Memory B cell (primary cell): ENCODE measurements at regions not wholly inside any gene's neighbourhood (a gene's known extent, or its start where the extent isn't known, plus 50 kb on each side); places are given as distances from the start of the nearest gene placed in this dataset.

Source experiments
- ATAC-seq: fragments of 150-1000 bp; cut with Tn5 transposase; 2 replicates; pipeline ENCODE4 v1.10.0; 2021; ENCODE audit warnings: low read depth, mild to moderate bottlenecking, moderate library complexity
- DNase-seq, 2 donors: peaks; one replicate each; pipeline ENCODE4 v3.0.0; 2022; ENCODE audit warnings: low spot score in 2 of 2
- H3K27ac Mint-ChIP-seq: one replicate; pipeline ENCODE4 v1.8.0; 2022; ENCODE audit warnings: mild to moderate bottlenecking, moderate library complexity, mixed read lengths
- H3K27me3 Mint-ChIP-seq: one replicate; pipeline ENCODE4 v1.8.0; 2022; ENCODE audit warnings: mixed read lengths
- H3K36me3 Mint-ChIP-seq: one replicate; pipeline ENCODE4 v1.8.0; 2022; ENCODE audit warnings: mild to moderate bottlenecking, mixed read lengths
- H3K4me1 Mint-ChIP-seq: one replicate; pipeline ENCODE4 v1.8.0; 2022; ENCODE audit warnings: mixed read lengths
- H3K4me3 Mint-ChIP-seq: one replicate; pipeline ENCODE4 v1.8.0; 2022; ENCODE audit warnings: mild to moderate bottlenecking, moderate library complexity, mixed read lengths
- H3K9me3 Mint-ChIP-seq: one replicate; pipeline ENCODE4 v1.8.0; 2022; ENCODE audit warnings: mixed read lengths

DNA sequence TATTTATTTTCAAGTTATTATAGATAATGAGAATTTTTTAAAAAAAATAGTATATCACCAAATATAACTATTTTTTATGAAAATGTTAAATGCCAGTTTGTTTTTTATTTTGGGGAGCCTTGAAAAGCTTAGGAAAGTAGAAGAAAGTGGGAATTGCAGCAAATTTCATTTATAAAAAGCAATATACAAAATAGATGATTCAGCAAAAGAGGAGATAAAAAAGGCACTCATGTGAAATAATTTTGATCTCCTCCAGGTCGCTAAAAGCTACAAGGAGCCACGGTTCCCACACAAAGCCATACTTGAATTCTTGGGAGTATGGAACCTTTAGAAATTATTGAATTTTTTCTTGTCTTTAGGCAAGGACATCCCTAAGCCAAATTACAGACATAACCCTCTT lies 625.0 kb upstream of the SGO1 start:
- no peak for DNase-seq
- ATAC-seq: no peak
- Mint-ChIP-seq H3K9me3 (peaks cover 2% of the 10 kb centered on the region), H3K4me1 (no peaks in the 10 kb centered on the region), H3K27ac (no peak overlapping the region), H3K27me3 (no peaks in the 10 kb centered on the region), H3K36me3 (no peaks in the 10 kb centered on the region), H3K4me3 (no peak overlapping the region)

DNA sequence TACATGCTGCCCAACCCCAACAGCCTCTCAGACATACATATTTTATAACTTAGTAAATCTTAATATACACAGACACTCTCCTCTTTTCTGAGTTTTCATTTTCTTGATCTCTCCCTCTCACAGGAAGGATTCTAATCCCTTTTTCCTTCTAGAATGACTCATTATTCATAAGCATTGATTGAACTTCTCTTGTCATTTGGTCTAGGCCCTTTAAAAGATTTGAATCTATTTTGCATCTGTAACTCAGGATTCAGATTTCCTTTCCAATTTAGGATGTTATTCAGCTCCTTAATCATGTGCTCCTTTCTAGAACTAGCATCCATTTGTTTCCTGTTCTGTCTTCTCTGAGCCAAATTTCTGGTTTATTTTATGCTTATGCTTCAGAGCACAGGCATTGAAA lies 624.5 kb upstream of the SGO1 start:
- no peaks in the 10 kb centered on the region for H3K36me3 Mint-ChIP-seq
- ATAC-seq (no peak), DNase-seq (no peak)
- no peak overlapping the region for H3K27ac Mint-ChIP-seq
- H3K9me3 Mint-ChIP-seq: peaks cover 2% of the 10 kb centered on the region
- no peak overlapping the region for H3K4me3 Mint-ChIP-seq
- H3K4me1 Mint-ChIP-seq: no peaks in the 10 kb centered on the region
- no peaks in the 10 kb centered on the region for H3K27me3 Mint-ChIP-seq

DNA sequence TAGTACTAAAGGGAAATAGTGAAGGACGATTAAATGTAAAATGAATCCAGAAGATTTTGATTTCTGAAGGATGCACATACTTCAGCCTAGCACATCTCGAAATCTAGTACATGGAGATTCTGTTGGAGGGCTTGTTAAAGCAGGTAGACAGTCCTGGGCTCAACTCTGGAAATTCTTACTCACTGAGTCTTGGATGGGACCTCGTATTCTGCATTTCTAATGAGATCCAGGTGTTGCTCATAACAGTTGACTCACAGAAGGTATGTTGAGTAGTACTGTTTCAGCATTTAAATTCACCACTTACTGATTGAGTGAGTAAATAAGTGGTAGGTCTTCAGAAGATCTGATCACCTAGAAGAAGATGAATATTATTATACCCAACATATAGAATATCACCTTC lies 623.4 kb upstream of the SGO1 start:
- Mint-ChIP-seq H3K27ac (no peak overlapping the region), H3K27me3 (no peaks in the 10 kb centered on the region), H3K36me3 (no peaks in the 10 kb centered on the region), H3K4me3 (no peak overlapping the region), H3K9me3 (peaks cover 2% of the 10 kb centered on the region), H3K4me1 (no peaks in the 10 kb centered on the region)
- DNase-seq: no peak
- no peak for ATAC-seq

DNA sequence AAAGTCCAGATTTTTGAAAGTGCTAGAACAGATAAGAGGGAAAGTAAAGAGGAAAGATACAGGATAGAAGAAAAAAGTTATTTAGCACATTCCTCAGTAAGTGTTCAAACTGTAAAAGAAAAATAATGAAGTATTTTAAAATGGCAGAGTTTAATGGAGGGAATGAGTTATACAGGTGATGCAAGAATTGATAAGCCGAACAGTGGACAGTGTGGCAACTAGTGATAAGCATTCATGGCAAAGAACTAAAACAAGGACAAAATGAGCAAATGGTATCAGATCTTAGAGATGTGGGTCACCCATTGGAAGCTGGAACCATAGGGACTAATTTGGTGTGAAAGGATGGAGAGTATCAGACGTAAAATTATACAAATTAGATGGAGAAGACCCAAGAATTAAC lies 622.9 kb upstream of the SGO1 start:
- H3K4me1 Mint-ChIP-seq: no peaks in the 10 kb centered on the region
- H3K4me3 Mint-ChIP-seq: no peak overlapping the region
- no peaks in the 10 kb centered on the region for H3K36me3 Mint-ChIP-seq
- no peak for DNase-seq
- H3K27me3 Mint-ChIP-seq: no peaks in the 10 kb centered on the region
- no peak for ATAC-seq
- H3K27ac Mint-ChIP-seq: no peak overlapping the region
- peaks cover 5% of the 10 kb centered on the region for H3K9me3 Mint-ChIP-seq

DNA sequence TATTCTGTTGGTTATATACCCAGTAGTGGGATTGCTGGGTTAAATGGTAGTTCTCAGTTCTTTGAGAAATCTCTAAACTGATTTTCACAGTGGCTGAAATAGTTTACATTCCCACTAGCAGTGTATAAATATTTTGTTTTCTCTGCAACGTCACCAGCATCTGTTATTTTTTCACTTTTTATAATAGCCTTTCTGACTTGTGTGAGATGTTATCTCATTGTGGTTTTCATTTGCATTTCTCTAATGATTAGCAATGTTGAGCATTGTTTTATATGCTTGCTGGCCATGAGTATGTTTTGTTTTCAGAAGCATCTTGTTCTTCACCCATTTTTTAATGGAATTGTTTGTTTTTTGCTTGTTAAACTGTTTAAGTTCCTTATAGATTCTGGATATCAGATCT lies 612.7 kb upstream of the SGO1 start:
- DNase-seq (no peak), ATAC-seq (no peak)
- Mint-ChIP-seq H3K9me3 (peaks cover 7% of the 10 kb centered on the region), H3K27ac (no peak overlapping the region), H3K4me3 (no peak overlapping the region), H3K36me3 (no peaks in the 10 kb centered on the region), H3K27me3 (no peaks in the 10 kb centered on the region), H3K4me1 (no peaks in the 10 kb centered on the region)

DNA sequence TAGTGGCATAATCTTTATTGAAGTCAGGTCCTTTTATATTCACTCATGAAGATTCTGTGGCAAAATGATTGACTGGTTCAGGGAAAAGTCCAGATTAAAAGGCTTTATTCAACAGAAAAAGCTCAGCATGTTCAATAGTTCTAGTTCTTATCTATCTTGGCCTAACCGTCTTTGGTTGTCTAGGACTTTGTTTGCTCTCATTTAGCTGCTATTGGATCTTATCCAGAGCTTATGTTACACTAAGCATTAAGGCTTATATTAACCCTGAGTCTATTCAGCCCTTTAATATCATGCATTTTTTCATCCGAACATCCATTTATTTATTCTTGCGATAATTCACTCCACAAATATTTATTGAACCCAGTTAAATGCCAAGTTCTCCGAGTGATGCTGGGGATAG lies 601.0 kb upstream of the SGO1 start:
- Mint-ChIP-seq H3K4me3 (no peak overlapping the region), H3K27ac (no peak overlapping the region)

DNA sequence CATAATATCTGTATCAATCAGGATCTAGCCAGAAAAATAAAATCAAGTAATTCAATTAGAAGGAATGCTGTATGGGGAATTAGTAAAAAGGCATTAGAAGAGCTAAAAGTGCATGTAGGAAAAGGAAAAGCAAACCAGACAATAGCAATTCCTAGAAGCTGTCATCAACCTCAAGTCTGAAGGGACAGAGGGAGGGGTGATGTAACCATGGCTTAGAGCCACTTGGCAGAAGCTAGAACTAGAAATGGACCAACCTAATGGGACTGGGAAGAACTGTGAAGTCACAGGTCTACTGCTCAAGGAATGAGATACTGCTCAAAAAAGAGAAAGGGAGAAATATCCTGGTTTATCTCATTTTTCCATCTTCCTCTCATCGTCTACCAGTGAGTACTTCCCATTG lies 590.7 kb upstream of the SGO1 start:
- H3K27me3 Mint-ChIP-seq: no peaks in the 10 kb centered on the region
- no peak overlapping the region for H3K27ac Mint-ChIP-seq
- ATAC-seq: no peak
- H3K4me3 Mint-ChIP-seq: no peak overlapping the region
- peaks cover 1% of the 10 kb centered on the region for H3K9me3 Mint-ChIP-seq
- peaks cover 2% of the 10 kb centered on the region for H3K36me3 Mint-ChIP-seq
- H3K4me1 Mint-ChIP-seq: no peaks in the 10 kb centered on the region
- DNase-seq: no peak

More for the DNA sequence above, 601.0 kb upstream of the SGO1 start:
- Mint-ChIP-seq H3K9me3 (peaks cover 17% of the 10 kb centered on the region), H3K36me3 (no peaks in the 10 kb centered on the region), H3K27me3 (no peaks in the 10 kb centered on the region), H3K4me1 (no peaks in the 10 kb centered on the region)
- no peak for DNase-seq
- ATAC-seq: no peak

DNA sequence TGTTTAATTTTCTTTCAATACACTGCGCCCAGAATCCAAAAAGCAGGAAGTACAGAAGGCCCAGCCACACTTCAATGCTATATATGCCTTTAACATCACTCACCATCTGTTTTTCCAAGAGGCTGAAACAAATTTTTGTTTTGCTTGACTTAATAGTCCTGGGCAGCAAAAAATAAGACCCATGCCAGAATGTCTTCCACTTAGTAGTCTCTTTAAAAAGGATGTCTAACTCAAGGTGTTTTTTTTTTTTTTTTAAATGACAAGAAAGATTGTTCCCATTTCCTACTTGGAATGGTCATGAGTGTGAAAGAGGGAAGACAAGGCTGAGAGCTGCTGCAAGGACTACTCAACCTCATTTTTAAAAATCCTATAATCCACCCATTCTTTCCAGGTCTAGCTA lies 590.3 kb upstream of the SGO1 start:
- H3K27me3 Mint-ChIP-seq: no peaks in the 10 kb centered on the region
- peaks cover 2% of the 10 kb centered on the region for H3K36me3 Mint-ChIP-seq
- DNase-seq (no peak), ATAC-seq (no peak)
- no peak overlapping the region for H3K27ac Mint-ChIP-seq
- H3K4me3 Mint-ChIP-seq: no peak overlapping the region
- H3K4me1 Mint-ChIP-seq: no peaks in the 10 kb centered on the region
- no peaks in the 10 kb centered on the region for H3K9me3 Mint-ChIP-seq

DNA sequence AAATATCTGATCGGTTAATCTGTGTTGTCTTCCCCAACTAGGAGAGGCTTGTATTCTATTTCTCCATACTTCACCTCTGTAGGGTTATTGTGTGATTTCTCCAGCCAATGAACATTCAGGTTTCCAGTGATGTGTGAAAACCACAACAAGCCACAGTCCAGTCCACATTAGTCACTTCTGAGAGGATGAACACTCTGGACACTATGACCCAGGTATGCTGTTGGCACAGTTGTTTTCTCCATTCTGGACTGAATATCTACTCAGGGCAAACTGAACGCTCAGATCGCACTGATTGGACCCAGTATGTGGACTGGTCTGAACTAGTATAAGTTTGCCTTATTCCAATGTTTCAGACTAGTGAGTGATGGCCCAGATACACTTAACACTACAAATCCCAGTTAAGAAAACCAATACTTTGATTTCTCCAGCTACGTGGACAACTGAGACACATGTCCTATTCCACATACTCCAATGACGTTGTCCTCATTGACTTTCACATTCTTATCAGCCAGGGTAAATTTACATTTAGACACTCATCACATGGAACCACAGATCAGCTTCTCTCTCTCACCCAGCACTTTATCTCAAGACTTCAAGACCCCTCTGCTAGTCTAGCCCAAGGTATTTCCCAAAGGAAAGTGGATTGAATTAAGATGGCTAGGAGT lies 587.4 kb upstream of the SGO1 start:
- Mint-ChIP-seq H3K27me3 (no peaks in the 10 kb centered on the region), H3K9me3 (no peaks in the 10 kb centered on the region), H3K36me3 (peaks cover 2% of the 10 kb centered on the region), H3K4me1 (no peaks in the 10 kb centered on the region), H3K27ac (no peak overlapping the region), H3K4me3 (no peak overlapping the region)
- DNase-seq: no peak
- ATAC-seq: no peak

DNA sequence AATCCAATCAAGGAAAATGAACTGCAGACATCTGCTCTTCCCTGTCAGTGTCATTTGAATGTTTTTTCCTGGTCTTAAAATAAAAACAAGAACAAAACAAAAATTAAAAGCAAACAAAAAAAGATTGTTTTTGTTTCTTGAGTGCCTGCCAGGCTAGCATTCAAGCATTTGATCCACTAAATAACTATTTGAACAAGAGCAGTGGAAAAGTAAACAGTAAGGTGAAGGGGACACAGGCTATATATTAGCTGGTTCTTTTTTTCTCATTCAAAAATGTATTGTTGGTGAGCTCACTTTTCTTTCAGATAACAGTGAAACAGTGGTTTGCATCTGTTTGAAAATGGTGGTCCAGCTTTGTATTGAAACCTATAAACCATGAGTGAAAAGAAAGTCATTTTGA lies 586.9 kb upstream of the SGO1 start:
- no peak overlapping the region for H3K4me3 Mint-ChIP-seq
- no peaks in the 10 kb centered on the region for H3K4me1 Mint-ChIP-seq
- H3K27ac Mint-ChIP-seq: no peak overlapping the region
- no peaks in the 10 kb centered on the region for H3K9me3 Mint-ChIP-seq
- ATAC-seq: no peak
- no peaks in the 10 kb centered on the region for H3K27me3 Mint-ChIP-seq
- no peak for DNase-seq
- H3K36me3 Mint-ChIP-seq: peaks cover 2% of the 10 kb centered on the region

DNA sequence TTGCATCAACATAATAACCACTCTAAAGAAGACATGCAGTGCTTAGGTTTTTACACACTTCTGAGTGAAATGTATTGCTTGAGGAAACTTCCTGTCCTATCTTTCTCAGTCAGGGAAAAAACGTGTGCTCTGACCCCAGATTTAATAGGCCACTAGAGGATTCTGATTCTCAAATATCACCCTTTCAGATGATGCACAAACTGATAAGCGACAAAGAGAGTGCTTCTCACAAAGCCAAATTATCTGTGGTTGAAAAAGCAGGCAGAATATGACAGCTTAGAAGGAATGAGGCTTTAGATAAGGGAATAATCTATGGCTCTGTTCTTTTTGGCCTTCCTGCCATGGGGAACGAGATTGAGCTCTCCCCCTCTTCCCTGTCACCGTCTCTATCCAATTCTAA lies 583.4 kb upstream of the SGO1 start:
- no peaks in the 10 kb centered on the region for H3K36me3 Mint-ChIP-seq
- DNase-seq: no peak
- H3K9me3 Mint-ChIP-seq: no peaks in the 10 kb centered on the region
- H3K4me3 Mint-ChIP-seq: no peak overlapping the region
- no peak overlapping the region for H3K27ac Mint-ChIP-seq
- no peak for ATAC-seq
- H3K4me1 Mint-ChIP-seq: no peaks in the 10 kb centered on the region
- H3K27me3 Mint-ChIP-seq: no peaks in the 10 kb centered on the region

DNA sequence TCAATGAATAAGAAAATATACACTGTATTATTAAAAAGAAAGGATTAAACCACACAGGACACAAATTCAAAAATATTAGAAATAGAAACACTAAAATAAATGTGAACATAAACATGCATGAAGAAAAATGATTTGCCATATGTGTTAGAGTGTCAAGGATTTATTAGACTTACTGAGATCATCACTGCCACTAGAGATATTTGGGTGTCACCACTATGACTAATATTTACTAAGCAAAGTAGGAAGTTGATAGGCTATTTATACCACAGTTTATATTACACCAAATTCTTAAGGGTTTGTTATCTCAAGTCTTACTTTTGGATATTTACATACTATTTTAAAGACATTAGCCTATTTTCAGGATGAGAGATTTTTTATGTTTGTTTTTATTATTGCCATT lies 575.0 kb upstream of the SGO1 start:
- no peaks in the 10 kb centered on the region for H3K36me3 Mint-ChIP-seq
- H3K4me1 Mint-ChIP-seq: no peaks in the 10 kb centered on the region
- H3K4me3 Mint-ChIP-seq: no peak overlapping the region
- no peak for DNase-seq
- no peaks in the 10 kb centered on the region for H3K9me3 Mint-ChIP-seq
- H3K27ac Mint-ChIP-seq: no peak overlapping the region
- H3K27me3 Mint-ChIP-seq: no peaks in the 10 kb centered on the region
- no peak for ATAC-seq

DNA sequence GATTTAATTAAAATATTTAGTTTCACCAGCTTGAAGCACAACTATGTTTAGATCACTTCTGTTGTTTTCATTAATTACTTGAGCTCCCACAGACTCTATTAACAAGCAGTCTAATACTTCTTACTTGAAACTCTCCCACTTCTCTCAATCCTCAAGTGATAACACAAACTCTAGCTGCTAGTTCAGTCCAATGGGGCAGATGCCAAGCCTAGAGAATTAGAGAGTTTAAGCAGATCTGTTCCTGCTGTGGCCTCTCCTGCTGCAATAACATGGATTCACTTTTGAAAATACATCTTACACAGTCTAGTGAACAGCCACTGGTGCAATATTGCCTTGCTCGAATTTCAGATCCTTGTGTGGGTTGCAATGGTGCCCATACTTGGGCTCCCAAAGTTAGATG lies 566.4 kb upstream of the SGO1 start:
- peaks cover 8% of the 10 kb centered on the region for H3K9me3 Mint-ChIP-seq
- H3K4me3 Mint-ChIP-seq: no peak overlapping the region
- ATAC-seq: no peak
- no peaks in the 10 kb centered on the region for H3K36me3 Mint-ChIP-seq
- H3K4me1 Mint-ChIP-seq: no peaks in the 10 kb centered on the region
- no peak for DNase-seq
- H3K27me3 Mint-ChIP-seq: no peaks in the 10 kb centered on the region
- no peak overlapping the region for H3K27ac Mint-ChIP-seq

DNA sequence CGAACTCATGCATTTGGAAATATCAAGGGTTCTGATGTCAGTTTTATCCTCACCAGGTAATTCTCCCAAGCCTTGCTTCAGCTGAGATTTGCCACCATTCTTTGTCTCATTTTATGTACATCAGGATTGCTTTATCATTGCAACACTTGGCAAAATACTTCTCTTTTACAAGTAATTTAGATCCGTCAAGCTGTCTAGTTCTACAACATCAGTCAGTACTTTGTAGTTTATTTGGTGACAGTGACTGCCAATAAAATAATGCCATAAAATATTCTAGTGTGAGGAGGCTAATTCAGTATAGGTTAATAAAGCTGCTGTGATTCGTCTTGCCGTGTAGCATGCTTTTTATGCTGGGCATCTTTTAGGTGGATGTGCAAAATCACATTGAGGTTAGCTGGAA lies 565.3 kb upstream of the SGO1 start:
- Mint-ChIP-seq H3K4me3 (no peak overlapping the region), H3K4me1 (no peaks in the 10 kb centered on the region)
- no peak for ATAC-seq

DNA sequence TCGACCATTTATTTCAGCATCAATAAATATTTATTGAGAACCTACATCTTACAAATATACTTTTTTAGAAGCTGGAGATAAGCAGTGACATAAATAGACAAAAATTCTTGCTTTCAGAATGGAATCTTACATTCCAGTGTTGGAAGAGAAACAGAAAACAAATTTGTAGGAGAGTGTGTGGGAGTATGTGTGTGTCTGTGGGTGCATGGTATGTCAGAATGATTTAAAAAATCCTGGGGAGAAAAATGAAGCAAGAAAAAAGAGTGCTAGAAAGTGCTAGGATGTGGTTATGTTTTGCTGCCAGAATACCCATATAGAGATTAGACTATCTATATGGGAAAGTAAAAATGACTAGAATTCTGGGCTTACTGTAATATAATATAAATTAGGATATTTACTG lies 561.7 kb upstream of the SGO1 start:
- DNase-seq: no peak

More for the DNA sequence above, 565.3 kb upstream of the SGO1 start:
- Mint-ChIP-seq H3K36me3 (no peaks in the 10 kb centered on the region), H3K9me3 (peaks cover 8% of the 10 kb centered on the region), H3K27ac (no peak overlapping the region), H3K27me3 (no peaks in the 10 kb centered on the region)
- DNase-seq: no peak

More for the DNA sequence above, 561.7 kb upstream of the SGO1 start:
- Mint-ChIP-seq H3K4me3 (no peak overlapping the region), H3K36me3 (no peaks in the 10 kb centered on the region), H3K4me1 (no peaks in the 10 kb centered on the region), H3K27ac (no peak overlapping the region), H3K9me3 (peaks cover 8% of the 10 kb centered on the region), H3K27me3 (no peaks in the 10 kb centered on the region)
- ATAC-seq: no peak
